DMS 273 (cell line): ENCODE measurements at regions not wholly inside any gene's neighbourhood (a gene's known extent, or its start where the extent isn't known, plus 50 kb on each side); places are given as distances from the start of the nearest gene placed in this dataset.

Experiments used
- DNase-seq: peaks from one replicate; lab custom pipeline; 2025; ENCODE audit not compliant: unreplicated experiment; lab: John Stamatoyannopoulos, UW

DNA sequence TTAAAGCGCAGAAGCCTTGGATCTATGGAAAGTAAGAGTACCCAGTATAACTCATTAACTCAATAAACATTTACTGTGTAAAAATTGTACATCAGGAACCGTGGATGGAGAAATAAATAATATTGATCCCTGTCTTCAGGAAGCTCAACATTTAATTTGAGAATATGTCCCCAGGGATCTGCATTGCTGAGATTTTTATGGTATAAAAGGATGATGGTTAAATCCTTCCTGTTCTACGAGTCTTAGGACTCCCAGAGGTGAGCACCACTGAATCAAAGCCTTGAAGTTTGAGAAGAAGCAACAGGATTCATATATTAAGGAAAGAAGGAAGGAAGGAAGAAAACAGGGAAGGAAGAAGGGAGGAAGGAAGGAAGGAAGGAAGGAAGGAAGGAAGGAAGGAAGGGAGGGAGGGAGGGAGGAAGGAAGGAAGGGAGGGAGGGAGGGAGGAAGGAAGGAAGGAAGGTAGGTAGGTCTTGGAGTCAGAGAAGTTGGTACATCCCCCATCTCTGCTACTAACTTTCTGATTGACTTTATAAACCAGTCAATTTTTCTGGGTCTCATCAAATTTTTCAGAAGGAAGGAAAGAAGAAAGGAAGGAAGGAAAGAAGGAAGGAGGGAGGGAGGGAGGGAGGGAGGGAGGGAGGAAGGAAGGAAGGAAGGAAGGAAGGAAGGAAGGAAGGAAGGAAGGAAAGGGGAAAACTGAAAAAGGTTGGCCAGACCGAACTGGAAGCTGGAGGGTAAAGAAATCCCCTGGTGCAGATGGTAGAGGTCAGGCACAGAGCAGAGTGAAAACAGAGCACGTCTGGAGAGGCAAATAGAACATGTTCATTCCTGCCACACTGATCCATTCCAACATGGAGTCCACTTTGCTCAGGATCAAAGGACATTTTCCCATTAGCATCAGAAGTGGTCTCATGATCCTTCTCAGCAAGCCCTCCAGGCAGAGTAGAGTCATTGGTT lies 422.2 kb upstream of the CDH11 start:
- peak; percentile 1 for DNase-seq

DNA sequence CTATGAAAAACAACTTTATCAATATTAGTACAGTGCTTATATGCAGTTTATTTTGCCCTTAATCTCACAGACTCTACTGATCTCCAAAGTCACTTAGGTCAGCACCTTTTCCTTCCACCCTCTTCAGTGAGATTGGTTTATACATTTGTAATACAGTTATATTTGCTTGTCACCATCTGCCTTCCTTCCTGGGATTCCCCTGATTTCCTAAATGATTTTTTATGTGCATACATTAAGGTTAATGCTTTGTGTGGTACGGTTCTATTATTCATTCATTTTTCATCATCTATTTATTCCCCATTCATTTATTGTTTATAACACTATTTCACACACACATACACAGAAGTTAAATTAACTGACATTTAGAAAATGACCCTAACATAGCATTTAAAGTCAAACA lies 419.8 kb upstream of the CDH11 start:
- DNase-seq = no peak

DNA sequence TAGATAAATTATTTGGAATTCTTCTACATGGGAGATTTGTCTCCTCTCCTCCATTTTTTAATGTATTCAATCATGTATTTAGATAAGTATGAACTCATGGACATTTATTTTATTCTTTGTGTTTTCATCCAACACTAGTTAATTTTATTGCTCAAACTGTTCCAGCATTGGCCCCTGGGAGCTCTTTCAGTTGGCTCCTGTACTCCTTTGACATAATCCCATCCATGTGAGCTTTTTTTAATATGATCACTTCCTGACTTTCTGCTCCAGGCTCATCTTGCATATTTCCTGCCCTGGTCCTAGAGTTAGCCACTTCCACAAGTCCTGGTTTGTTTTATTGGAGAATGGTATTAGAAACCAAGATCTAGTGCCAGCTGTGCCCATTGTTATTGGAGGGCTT lies 419.0 kb upstream of the CDH11 start:
- DNase-seq = no peak

DNA sequence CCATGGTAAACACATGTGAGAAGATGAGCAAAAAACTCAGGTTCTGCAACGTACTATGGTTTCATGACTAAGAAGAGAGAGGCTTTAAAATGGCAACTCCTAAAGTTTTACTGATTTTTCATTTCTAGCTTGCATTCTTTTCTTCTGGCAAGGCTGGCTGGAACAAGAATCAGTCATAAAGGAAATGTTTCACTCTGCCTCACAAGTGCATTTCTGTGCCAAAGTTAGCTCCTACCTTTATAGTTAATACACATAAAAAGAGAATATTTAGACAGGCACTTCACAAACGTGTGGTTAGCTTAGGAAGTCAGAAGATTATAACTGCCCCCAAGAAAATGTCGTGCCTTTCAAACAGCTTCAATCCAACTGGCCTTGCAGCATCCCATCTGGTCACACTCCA lies 417.1 kb upstream of the CDH11 start:
- DNase-seq = no peak

DNA sequence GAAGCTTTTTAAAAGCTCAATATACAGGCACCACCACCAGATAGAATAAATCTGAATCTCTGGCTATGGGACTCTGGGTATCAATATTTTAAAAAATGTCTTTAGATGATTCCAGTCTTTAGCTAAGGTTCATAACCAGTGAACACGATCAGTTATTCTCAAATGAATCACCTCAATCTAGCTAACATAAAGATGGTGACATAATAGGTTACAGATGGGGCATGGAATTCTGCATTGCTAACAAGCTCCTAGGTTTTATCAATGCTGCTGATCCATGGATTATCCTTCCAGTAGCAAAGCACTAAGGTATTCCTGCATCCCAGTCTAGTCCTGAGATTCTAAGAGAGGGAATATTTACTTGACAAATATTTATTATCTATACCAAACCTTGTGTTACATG lies 415.5 kb upstream of the CDH11 start:
- no peak for DNase-seq

DNA sequence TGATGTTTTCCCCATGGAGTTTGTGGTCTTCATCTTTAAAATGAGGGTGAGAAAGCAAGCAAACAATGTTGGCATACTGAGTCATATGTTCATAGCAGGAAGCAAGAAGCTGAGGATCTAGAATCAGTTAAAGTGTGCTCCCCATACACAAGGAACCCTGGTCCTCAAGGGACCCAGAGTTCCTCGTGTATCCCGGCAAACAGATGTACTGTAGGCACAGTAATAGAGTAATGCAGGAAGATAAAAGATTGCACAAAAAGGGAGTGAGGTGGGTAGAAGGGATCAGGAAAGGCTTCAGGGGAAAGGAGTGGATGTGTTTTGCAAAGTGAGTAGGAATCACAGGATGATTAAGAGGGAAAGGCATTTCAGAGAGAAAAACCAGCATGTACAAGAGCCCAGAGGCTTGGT lies 412.3 kb upstream of the CDH11 start:
- no peak for DNase-seq

DNA sequence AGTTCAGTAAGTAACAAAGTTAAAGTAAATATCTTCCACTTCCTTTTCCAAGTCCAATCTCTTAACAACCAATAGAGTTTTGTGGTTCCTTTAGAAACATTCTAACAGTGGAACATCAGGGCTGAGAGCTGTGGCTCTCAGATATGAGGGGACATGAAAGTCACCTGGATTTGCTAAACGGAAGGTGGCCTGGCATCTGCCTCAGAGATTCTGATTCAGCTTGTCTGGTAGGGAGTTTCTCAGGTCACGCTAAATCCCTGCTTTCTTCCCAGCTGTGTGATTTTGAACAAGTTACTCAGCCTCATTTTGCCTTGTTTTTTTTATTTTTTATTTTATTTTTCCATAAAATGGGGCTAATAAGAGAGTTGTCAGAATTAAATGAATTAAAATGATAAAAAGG lies 411.0 kb upstream of the CDH11 start:
- no peak for DNase-seq

DNA sequence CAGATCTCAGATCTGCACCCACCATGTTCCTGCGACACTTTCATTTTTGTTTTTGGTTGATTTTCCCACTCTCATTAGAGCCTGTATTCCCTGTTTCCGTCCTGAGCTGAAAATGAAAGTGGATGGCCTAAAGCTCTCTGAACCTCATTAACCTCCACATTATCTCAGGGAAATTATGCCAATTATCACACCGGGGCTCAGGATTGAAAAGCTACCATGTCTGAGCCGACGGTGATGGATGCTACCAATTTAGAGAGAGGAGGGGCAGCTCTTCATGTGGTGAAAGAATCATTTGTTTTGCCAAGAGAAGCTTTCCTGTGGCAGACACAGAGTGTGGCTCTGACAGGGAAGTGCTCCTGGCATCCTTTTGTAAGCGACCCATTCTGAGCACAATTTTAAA lies 410.4 kb upstream of the CDH11 start:
- DNase-seq = no peak

DNA sequence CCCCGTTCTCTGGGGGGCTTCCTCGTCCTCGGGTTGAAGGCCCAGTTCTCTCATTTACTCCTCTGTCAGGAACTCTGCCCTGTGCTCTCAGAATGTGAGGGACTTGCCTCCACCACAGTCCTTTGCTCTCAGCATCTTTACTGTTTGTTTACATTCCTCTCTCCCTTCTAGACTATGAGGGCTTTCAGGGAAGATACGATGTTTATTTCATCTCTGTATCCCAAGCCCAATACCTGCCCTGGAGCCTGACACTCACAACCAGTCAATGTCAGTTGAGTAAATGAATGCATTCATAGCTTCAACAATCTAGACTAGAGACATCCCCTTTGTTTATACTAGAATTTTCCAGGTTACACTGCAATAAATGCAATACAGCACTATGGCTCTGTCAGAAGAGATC lies 409.6 kb upstream of the CDH11 start:
- no peak for DNase-seq

DNA sequence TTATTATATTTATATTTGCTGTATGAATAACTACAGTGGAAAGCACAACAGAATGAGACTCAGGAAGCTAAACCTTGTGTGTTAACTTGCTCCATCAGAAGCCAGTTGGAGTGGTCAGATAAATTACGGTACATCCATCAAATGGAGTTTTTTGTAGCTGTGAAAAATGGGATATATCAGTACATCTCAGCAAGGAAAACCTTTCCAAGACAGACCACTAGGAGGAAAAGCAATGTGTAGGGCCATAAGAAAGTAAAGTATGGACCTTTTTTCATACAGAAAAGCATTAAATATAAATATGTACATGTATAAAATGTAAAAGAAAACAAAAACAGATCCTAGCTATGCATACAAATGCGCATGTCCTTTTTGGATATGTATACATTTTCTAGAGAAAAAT lies 403.8 kb upstream of the CDH11 start:
- DNase-seq = no peak

DNA sequence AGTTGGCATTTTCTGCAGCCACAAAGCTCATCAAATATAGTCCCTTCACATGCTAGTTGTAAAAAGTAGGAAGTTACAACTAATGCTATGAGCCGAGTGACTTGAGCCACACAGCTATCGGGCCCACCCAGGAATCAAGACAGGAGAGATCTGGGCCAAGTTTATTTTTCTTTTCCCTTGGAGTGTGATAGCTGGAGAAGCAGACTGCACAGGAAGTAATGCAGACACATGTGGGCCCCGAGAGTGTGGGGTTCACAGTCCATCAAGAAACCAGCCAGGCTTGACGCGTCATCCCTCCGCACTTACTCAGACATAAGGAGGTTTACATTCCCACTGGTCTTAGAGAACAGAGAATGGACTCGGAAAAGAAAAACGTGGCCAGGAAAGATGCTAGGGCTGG lies 403.1 kb upstream of the CDH11 start:
- DNase-seq = no peak

DNA sequence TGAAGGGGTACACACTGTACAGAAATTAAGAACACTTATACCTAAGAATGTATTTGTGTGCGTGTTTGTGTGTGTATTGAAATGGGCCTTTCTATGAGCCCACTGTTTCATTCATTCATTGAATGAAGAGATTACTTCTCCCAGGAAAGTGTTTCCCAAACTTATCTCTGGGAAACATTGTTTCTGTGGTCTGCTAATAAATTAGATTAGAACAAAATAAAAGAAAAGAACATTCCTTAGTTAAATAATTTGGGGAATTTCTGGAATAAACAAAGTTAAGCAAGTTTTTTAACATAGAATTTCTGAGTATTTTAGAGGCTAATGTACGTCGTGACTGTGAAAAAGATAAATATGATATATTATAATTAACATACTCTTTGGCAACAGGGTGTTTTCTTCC lies 402.4 kb upstream of the CDH11 start:
- DNase-seq = no peak

DNA sequence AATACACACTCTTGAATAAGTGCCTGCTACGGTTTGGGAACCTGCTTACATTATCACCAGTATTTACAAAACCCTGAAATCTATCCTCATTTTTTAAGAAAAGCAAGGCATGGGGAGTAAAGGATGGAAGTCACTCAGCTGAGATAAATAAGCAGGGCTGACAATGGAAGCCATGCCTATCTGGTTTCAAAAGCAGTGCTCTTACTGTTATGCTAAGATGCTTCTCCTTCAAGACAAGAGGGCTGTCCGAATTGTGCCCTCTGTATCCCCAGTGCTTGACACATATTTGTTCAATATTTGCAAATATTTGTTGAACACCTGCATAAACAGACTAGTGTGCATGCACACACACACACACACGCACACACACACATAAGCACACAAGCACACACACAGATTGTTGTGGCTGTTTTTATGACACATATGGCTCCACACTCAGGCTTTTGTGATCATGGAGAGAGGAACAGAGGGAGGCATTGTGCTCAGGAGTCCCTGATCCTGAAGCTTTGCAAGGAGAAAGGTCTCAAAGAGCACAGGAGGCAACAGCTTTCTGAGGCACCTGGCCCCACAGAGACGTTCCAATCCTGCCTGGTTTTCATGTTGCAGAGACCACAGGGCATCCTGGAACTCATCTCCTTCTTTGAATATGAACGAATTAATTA lies 401.6 kb upstream of the CDH11 start:
- no peak for DNase-seq

DNA sequence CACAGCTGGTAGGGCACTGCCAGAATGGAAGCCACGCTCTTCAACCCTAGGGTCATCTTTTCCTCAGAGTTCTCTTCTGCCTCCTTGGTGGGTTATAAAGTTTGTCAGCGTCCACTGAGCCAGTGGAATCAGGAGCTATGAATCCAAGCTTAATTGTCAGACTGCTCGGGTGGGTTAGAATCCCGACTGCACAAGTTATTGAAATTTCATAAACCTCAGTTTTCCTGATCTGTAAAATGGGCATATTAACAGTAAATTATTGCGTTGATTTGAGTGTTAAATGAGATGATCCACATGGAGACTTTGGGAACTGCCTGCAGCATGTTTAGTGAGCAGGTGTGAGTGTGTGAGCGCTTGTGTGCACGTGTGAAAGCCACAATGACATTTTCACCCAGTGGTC lies 400.5 kb upstream of the CDH11 start:
- no peak for DNase-seq

DNA sequence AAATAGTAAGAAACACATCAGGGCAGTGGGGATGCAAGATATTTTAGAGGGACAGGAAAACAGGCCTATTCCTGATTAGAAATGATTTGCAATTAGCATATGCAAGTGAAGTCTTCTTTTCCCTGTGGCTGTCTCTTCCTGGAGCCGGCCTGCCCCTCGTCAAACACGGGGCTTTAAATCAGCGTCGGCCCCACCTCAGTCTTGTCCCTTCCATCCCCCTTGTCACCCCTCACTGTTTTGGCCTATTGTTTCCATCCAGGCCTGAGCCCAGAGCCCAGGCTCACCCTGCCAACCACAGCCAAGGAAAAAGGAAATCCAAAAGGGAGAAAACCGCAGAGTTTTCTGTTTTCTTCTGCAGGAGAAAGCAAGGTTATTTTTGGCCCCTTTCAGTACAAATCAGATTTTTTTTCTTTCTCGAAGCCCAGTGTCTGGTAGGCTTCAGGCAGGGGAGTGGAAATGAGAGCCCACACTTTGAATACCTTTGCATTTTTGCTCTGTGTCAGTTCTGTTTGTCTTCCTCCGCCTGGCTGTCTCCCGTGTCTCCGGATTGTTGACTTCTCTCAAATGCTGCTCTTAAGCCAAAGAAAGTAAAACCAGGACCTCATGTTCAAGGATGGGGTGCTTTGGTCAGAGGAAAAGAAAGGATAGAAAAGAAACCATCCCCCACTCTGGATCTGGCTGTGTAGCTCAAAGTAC lies 399.9 kb upstream of the CDH11 start:
- no peak for DNase-seq

DNA sequence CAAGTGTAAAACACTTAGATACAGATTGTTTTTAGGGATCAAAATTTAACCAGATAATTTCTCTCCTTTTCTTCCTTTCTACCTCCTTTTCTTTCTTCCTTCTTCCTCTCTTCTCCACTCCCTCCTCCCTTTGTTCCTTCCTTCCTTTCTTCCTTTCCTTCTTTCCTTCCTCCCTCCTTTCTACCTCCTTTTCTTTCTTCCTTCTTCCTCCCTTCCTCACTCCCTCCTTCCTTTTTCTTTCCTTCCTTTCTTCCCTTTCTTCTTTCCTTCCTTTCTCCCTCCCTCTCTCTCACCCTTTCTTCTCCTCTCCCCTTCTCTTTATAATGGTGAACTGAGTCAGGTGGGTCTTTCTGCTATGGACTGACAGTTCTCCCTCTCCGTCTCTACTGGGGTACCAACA lies 397.5 kb upstream of the CDH11 start:
- DNase-seq = no peak

DNA sequence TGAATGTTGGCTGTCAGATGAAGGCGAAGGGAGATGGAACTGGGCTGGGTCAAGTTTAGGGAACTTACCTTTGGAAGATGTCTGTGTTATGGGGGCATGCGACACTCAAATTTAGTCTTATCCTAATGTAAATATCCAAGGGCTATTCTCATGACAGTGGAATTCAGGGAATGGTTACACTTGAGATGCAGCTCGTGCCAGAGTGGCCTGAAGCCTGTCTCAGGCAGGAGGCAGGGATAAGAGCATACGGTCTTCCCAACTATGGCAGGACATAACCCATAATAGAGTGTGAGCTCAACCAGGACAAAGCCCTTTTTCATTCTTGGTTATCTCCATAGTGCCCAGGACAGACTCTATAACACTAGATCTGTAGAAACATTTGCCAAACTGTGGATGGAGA lies 393.3 kb upstream of the CDH11 start:
- no peak for DNase-seq

DNA sequence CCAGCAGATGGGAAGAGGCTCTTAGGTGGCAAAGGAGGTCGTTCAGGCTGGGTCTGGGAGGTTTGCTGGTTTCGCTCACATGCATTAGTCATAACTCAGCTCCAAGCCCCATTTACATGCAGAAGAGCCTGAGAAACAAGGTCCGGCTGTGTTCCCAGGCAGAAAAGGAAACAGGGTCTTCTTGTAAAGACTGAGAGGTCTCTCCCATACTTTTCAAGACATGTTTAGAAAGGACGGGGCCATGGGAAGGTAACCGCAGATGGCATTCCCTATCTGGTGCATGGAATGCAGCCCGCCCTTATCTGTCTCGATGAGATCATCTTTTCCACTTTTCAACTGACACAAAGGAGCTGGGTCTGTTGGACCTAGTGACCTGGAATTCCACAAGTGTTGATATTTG lies 389.0 kb upstream of the CDH11 start:
- no peak for DNase-seq

DNA sequence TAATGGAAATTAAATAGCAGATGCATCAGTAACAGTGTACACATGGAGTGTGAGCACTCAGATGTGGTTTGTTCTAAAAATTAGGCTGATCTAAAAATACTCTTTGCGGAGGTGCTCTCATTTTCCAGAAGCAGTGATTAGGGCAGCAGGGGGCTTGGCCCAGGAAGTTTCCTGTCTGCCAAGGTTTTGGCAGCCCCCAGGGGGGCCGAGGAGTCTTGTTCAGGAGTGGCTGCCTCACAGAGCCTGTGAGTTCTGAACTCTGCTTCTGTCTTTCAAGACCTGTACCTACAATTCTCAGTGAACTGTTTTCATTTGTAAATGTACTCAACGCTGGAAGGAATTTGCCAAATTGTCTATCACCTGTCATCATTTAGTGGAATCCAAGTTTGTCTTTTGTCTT lies 388.4 kb upstream of the CDH11 start:
- DNase-seq = no peak

DNA sequence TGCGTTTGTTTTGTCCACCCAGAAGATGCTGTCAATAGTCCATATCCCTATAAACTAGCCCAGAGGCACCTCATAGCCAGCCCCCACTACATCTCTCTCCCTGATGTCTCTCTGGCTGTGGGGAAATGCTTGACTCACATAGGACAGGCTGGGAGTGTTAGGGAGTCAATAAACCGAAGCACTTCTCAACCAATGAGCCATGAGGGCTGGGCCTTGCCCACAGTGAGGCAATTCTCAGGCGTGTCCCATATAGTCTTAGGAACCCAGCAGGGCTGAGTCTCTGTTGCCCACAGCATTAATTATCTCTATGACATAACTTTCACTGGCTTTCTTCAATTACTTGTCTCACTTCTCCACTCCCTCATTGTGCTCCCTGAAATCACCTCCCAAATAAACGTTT lies 387.3 kb upstream of the CDH11 start:
- no peak for DNase-seq

DNA sequence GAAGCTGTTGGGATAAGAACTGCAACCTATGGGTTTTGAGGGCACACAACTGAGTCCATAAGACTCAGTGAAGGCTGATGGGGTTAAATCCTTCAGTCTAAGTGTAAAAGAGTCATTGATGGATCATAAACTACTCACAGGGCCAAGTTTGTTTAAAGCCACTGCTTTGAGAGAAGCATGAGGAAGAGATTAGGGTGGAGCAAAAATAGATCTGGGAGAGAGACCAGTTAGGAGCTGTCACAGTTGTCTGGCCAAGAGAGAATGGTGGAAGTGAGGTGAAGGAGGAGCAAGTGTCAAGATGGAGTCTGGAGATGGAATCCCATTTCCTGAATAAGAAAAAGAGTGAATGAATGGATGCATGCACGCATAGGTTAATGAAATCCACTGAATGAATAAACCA lies 379.1 kb upstream of the CDH11 start:
- no peak for DNase-seq

DNA sequence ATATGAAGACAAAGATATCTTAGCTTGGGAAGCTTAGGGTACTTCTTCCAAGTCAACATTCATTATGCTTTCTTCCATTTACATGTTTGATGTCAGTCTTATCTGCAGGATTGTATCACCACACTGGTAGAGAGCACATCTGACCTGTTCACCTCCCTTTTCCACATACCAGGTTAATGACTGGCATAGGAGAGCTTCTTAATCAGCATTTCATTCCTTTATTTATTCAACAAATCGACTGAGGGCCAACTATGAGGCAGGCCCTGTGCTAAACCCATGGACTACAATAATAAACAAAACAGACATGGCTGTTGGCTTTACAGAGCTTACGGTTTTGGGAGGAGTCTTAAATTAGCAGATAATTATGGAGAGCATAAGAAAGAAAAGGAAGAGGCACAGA lies 378.1 kb upstream of the CDH11 start:
- DNase-seq = no peak
